Fibroblast of lung (primary cell): ENCODE measurements at regions not wholly inside any gene's neighbourhood (a gene's known extent, or its start where the extent isn't known, plus 50 kb on each side); places are given as distances from the start of the nearest gene placed in this dataset.

ENCODE experiments used
- CTCF ChIP-seq, 2 donors: IDR thresholded peaks in 1 of 2; conservative IDR thresholded peaks in 1 of 2; 1 replicate in 1 of 2; 2 replicates in 1 of 2; pipeline ENCODE4 v1.5.1; 2011 to 2012; ENCODE audit warnings: low read length in 2 of 2, control low read depth in 1 of 2, inconsistent platforms in 1 of 2, low read depth in 1 of 2, mild to moderate bottlenecking in 1 of 2
- EZH2 ChIP-seq: IDR thresholded peaks from 2 replicates; pipeline ENCODE4 v1.5.1; 2012; ENCODE audit warnings: low read length, control low read depth, mild to moderate bottlenecking; ENCODE audit errors: missing control alignments

GRCh38 chr1:83574791-83575190 lies 424.1 kb downstream of the TTLL7 start:
- TF ChIP-seq CTCF (conservative IDR thresholded peaks at IDR 0.05 in 1 of 2, IDR thresholded peaks at IDR 0.05 in 1 of 2; ENCODE audit: low read depth in 1 of 2, low read length in 2 of 2): no peak
- no peak for TF ChIP-seq EZH2
